ENCODE measurements at regions not wholly inside any gene's neighbourhood (a gene's known extent, or its start where the extent isn't known, plus 50 kb on each side); places are given as distances from the start of the nearest gene placed in this dataset.

- no peaks in the 10 kb centered on the region for H3K9me3 ChIP-seq
- no peaks in the 10 kb centered on the region for H3K36me3 ChIP-seq
- DNase-seq, result no peak
- intact Hi-C loops (cut with DNase I), result no loop called here
- no peaks in the 10 kb centered on the region for H3K27me3 ChIP-seq
- H3K27ac ChIP-seq, result no peak overlapping the region
- no peak for TF ChIP-seq CTCF (IDR thresholded peaks at IDR 0.05)
- TF ChIP-seq EP300 (IDR thresholded peaks at IDR 0.05), result no peak
- TF ChIP-seq POLR2A (IDR thresholded peaks at IDR 0.05), result no peak
- H3K4me1 ChIP-seq (ENCODE audit: insufficient read depth), result no peaks in the 10 kb centered on the region
- WGBS, 3 donors, result 43 to 65% (median 43%) methylated on average over 4 of the region's 4 CpGs
- H3K4me3 ChIP-seq, result no peak overlapping the region
Observed at GRCh38 chr5:91839721-91840120, 456.6 kb upstream of the ARRDC3 start.

GRCh38 chr5:91839233-91839632 lies 456.1 kb upstream of the ARRDC3 start:
- Histone ChIP-seq H3K9me3 (no peaks in the 10 kb centered on the region), H3K27me3 (no peaks in the 10 kb centered on the region)

GRCh38 chr5:91830361-91830953 lies 447.3 kb upstream of the ARRDC3 start:
- Histone ChIP-seq H3K27ac (no peak overlapping the region), H3K4me3 (no peak overlapping the region), H3K4me1 (ENCODE audit: insufficient read depth) (no peaks in the 10 kb centered on the region), H3K27me3 (no peaks in the 10 kb centered on the region), H3K36me3 (no peaks in the 10 kb centered on the region), H3K9me3 (no peaks in the 10 kb centered on the region)
- DNase-seq, result no peak
- TF ChIP-seq CTCF (IDR thresholded peaks at IDR 0.05) (no peak), EP300 (IDR thresholded peaks at IDR 0.05) (no peak), POLR2A (IDR thresholded peaks at IDR 0.05) (no peak)
- 83 to 87% (median 85%) methylated on average over 5 of the region's 5 CpGs for WGBS, 3 donors
- intact Hi-C loops (cut with DNase I), result no loop called here

More at GRCh38 chr5:91839233-91839632, 456.1 kb upstream of the ARRDC3 start:
- DNase-seq, result no peak
- Histone ChIP-seq H3K4me1 (ENCODE audit: insufficient read depth) (no peaks in the 10 kb centered on the region), H3K4me3 (no peak overlapping the region), H3K27ac (no peak overlapping the region), H3K36me3 (no peaks in the 10 kb centered on the region)
- intact Hi-C loops (cut with DNase I), result no loop called here
- no peak for TF ChIP-seq POLR2A (IDR thresholded peaks at IDR 0.05)
- no peak for TF ChIP-seq EP300 (IDR thresholded peaks at IDR 0.05)
- no peak for TF ChIP-seq CTCF (IDR thresholded peaks at IDR 0.05)
- 65 to 71% (median 66%) methylated on average over 2 of the region's 2 CpGs for whole genome bisulfite sequencing, 3 donors

- H3K4me1 ChIP-seq (ENCODE audit: insufficient read depth), result no peaks in the 10 kb centered on the region
- WGBS, 3 donors, result 58 to 70% (median 62%) methylated on average over 4 of the region's 4 CpGs
- H3K4me3 ChIP-seq, result no peak overlapping the region
- H3K36me3 ChIP-seq, result no peaks in the 10 kb centered on the region
- no peak for DNase-seq
- TF ChIP-seq CTCF (IDR thresholded peaks at IDR 0.05) (no peak), POLR2A (IDR thresholded peaks at IDR 0.05) (no peak), EP300 (IDR thresholded peaks at IDR 0.05) (no peak)
- intact Hi-C loops (cut with DNase I), result no loop called here
- H3K27me3 ChIP-seq, result no peaks in the 10 kb centered on the region
- no peaks in the 10 kb centered on the region for H3K9me3 ChIP-seq
- H3K27ac ChIP-seq, result no peak overlapping the region
Observed at GRCh38 chr5:91825618-91826017, 442.5 kb upstream of the ARRDC3 start.
